H1 (cell line): ENCODE measurements at regions not wholly inside any gene's neighbourhood (a gene's known extent, or its start where the extent isn't known, plus 50 kb on each side); places are given as distances from the start of the nearest gene placed in this dataset.

Experiments
- CTCF ChIA-PET: fragments of 300-600 bp; sonication (Branson Sonifier 250); formaldehyde crosslinking; loops from one replicate; lab custom pipeline; 2021; ENCODE audit not compliant: partially characterized antibody; lab: Charles Lee
- POLR2A ChIA-PET: fragments of 300-600 bp; sonication (Branson Sonifier 250); formaldehyde crosslinking; loops from one replicate; lab custom pipeline; 2021; ENCODE audit warnings: inconsistent platforms; ENCODE audit not compliant: partially characterized antibody; lab: Charles Lee
- DNase-seq, 2 experiments: peaks; one replicate each; pipeline versions ENCODE4 v3.0.0 to v3.0.0-alpha.2; 2010 to 2022; ENCODE audit warnings: low spot score in 2 of 2, low read depth in 1 of 2, mixed read lengths in 1 of 2
- FAIRE-seq: peaks from 2 replicates; lab custom pipeline; 2011; peaks lifted over from hg19 to GRCh38; lab: Jason Lieb, UNC
- H2AFZ ChIP-seq: 2 replicates; pipeline ENCODE4 v1.8.1; 2012; ENCODE audit warnings: low read length, inconsistent platforms
- H2AK5ac ChIP-seq: 2 replicates; pipeline ENCODE4 v1.6.1; 2013; ENCODE audit warnings: low read depth, low read length
- H2BK120ac ChIP-seq: replicated peaks from 2 replicates; pipeline ENCODE3; 2013; ENCODE audit warnings: low read depth, low read length, inconsistent platforms
- H2BK12ac ChIP-seq: 2 replicates; pipeline ENCODE4 v1.6.1; 2013; ENCODE audit warnings: low read depth, low read length
- H2BK15ac ChIP-seq: 2 replicates; pipeline ENCODE4 v1.6.1; 2013; ENCODE audit warnings: low read length
- H2BK20ac ChIP-seq: 2 replicates; pipeline ENCODE4 v1.6.1; 2013; ENCODE audit warnings: low read length
- H2BK5ac ChIP-seq: 2 replicates; pipeline ENCODE4 v1.6.1; 2013; ENCODE audit warnings: low read depth, low read length
- H3K14ac ChIP-seq: 2 replicates; pipeline ENCODE4 v1.6.1; 2013; ENCODE audit warnings: inconsistent platforms; ENCODE audit not compliant: insufficient read length
- H3K18ac ChIP-seq: 2 replicates; pipeline ENCODE4 v1.6.1; 2013; ENCODE audit warnings: low read length; ENCODE audit errors: extremely low read depth
- H3K23ac ChIP-seq: 2 replicates; pipeline ENCODE4 v1.6.1; 2013; ENCODE audit warnings: inconsistent platforms; ENCODE audit not compliant: insufficient read length
- H3K23me2 ChIP-seq: 2 replicates; pipeline ENCODE4 v1.6.1; 2013; ENCODE audit warnings: low read depth, low read length
- H3K27ac ChIP-seq: 2 replicates; pipeline ENCODE4 v1.6.1; 2011; ENCODE audit warnings: low read depth, low read length, inconsistent platforms
- H3K27me3 ChIP-seq, 4 experiments: replicated peaks in 1 of 4; 1 replicate in 1 of 4; 2 replicates in 3 of 4; pipeline versions ENCODE4 v1.6.1 to v1.8.1; 2011 to 2013; ENCODE audit warnings: low read length in 3 of 4, mild to moderate bottlenecking in 3 of 4, inconsistent platforms in 2 of 4, mixed read lengths in 2 of 4, moderate library complexity in 1 of 4; ENCODE audit not compliant: control insufficient read depth in 3 of 4, insufficient read depth in 3 of 4; ENCODE audit errors: extremely low read depth in 1 of 4
- H3K36me3 ChIP-seq, 4 experiments: 2 replicates each; pipeline versions ENCODE4 v1.6.1 to v1.8.1; 2011 to 2013; ENCODE audit warnings: mild to moderate bottlenecking in 4 of 4, low read length in 3 of 4, moderate library complexity in 2 of 4, control low read depth in 1 of 4, inconsistent platforms in 1 of 4; ENCODE audit not compliant: insufficient read depth in 4 of 4, control insufficient read depth in 2 of 4
- H3K4ac ChIP-seq: replicated peaks from 2 replicates; pipeline ENCODE3; 2013; ENCODE audit warnings: low read length, low read depth, mixed read lengths, inconsistent platforms; ENCODE audit not compliant: insufficient read length
- H3K4me1 ChIP-seq, 4 experiments: replicated peaks in 1 of 4; 1 replicate in 1 of 4; 2 replicates in 3 of 4; pipeline versions ENCODE4 v1.6.1 to v1.8.1; 2011 to 2013; ENCODE audit warnings: low read length in 3 of 4, inconsistent platforms in 2 of 4, mixed read lengths in 1 of 4; ENCODE audit not compliant: insufficient read depth in 4 of 4, control insufficient read depth in 3 of 4
- H3K4me2 ChIP-seq, 2 experiments: 2 replicates each; pipeline versions ENCODE4 v1.6.1 to v1.8.1; 2011 to 2013; ENCODE audit warnings: low read depth in 2 of 2, low read length in 2 of 2, control low read depth in 1 of 2, inconsistent platforms in 1 of 2, mild to moderate bottlenecking in 1 of 2; ENCODE audit not compliant: insufficient read depth in 1 of 2
- H3K4me3 ChIP-seq, 4 experiments: fragments of 200-600, 300-600 bp in 1 of 4; sonication (generic), shearing (Covaris generic), sonication (Bioruptor Twin) in 1 of 4; 2 replicates each; pipeline versions ENCODE4 v1.5.1 to v1.8.1; 2011 to 2016; ENCODE audit warnings: low read length in 4 of 4, low read depth in 3 of 4, control low read depth in 2 of 4, inconsistent platforms in 2 of 4, mild to moderate bottlenecking in 2 of 4, mixed read lengths in 1 of 4, moderate library complexity in 1 of 4; ENCODE audit not compliant: insufficient read depth in 2 of 4; ENCODE audit errors: extremely low read depth in 1 of 4
- H3K56ac ChIP-seq: replicated peaks from 2 replicates; pipeline ENCODE3; 2013; ENCODE audit warnings: low read depth, mild to moderate bottlenecking, mixed read lengths, low read length, inconsistent platforms; ENCODE audit not compliant: insufficient read length
- H3K79me1 ChIP-seq: 2 replicates; pipeline ENCODE4 v1.6.1; 2013; ENCODE audit warnings: low read depth, low read length, control low read depth
- H3K79me2 ChIP-seq, 2 experiments: 2 replicates each; pipeline versions ENCODE4 v1.6.1 to v1.8.1; 2012 to 2013; ENCODE audit warnings: low read length in 2 of 2, mild to moderate bottlenecking in 2 of 2, inconsistent platforms in 1 of 2; ENCODE audit not compliant: insufficient read depth in 2 of 2, control insufficient read depth in 1 of 2
- H3K9ac ChIP-seq, 4 experiments: replicated peaks in 1 of 4; 1 replicate in 1 of 4; 2 replicates in 3 of 4; pipeline versions ENCODE4 v1.6.1 to v1.8.1; 2011 to 2013; ENCODE audit warnings: low read depth in 3 of 4, low read length in 3 of 4, control low read depth in 2 of 4, mild to moderate bottlenecking in 2 of 4, moderate library complexity in 2 of 4, inconsistent platforms in 1 of 4; ENCODE audit errors: extremely low read depth in 1 of 4
- H3K9me3 ChIP-seq, 2 experiments: 2 replicates each; pipeline versions ENCODE4 v1.6.1 to v1.8.1; 2012 to 2013; ENCODE audit warnings: mild to moderate bottlenecking in 2 of 2, moderate library complexity in 2 of 2, control low read depth in 1 of 2, inconsistent platforms in 1 of 2, low read depth in 1 of 2, low read length in 1 of 2, mixed read lengths in 1 of 2; ENCODE audit not compliant: insufficient read depth in 2 of 2
- H4K20me1 ChIP-seq, 2 experiments: replicated peaks in 1 of 2; 2 replicates each; pipeline versions ENCODE3 to v1.8.1; 2011 to 2013; ENCODE audit warnings: inconsistent platforms in 2 of 2, low read length in 2 of 2, mild to moderate bottlenecking in 1 of 2; ENCODE audit not compliant: insufficient read depth in 2 of 2, control insufficient read depth in 1 of 2
- H4K5ac ChIP-seq: 2 replicates; pipeline ENCODE4 v1.6.1; 2013; ENCODE audit warnings: low read length, low read depth, mixed read lengths, inconsistent platforms; ENCODE audit not compliant: insufficient read length
- H4K8ac ChIP-seq: 2 replicates; pipeline ENCODE4 v1.8.0; 2013; ENCODE audit warnings: mild to moderate bottlenecking, moderate library complexity, low read length, inconsistent platforms; ENCODE audit not compliant: insufficient read depth; ENCODE audit errors: extremely low read depth
- H4K91ac ChIP-seq: replicated peaks from 2 replicates; pipeline ENCODE3; 2013; ENCODE audit warnings: low read length, mixed read lengths, inconsistent platforms; ENCODE audit not compliant: insufficient read length
- ATF2 ChIP-seq: IDR thresholded peaks from 2 replicates; pipeline ENCODE4 v1.6.1; 2012; ENCODE audit warnings: low read length, inconsistent platforms
- BACH1 ChIP-seq: IDR thresholded peaks from 2 replicates; pipeline ENCODE4 v1.6.1; 2012; ENCODE audit warnings: low read length, improper control_type of control experiment
- CHD2 ChIP-seq: IDR thresholded peaks from 2 replicates; pipeline ENCODE4 v1.6.1; 2012; ENCODE audit warnings: low read length, improper control_type of control experiment
- EP300 ChIP-seq, 2 experiments: IDR thresholded peaks; 1 replicate in 1 of 2; 2 replicates in 1 of 2; pipeline ENCODE4 v1.6.1; 2011 to 2012; ENCODE audit warnings: low read depth in 2 of 2, low read length in 2 of 2, mild to moderate bottlenecking in 2 of 2, borderline replicate concordance in 1 of 2, inconsistent platforms in 1 of 2, moderate library complexity in 1 of 2
- FOSL1 ChIP-seq: IDR thresholded peaks from 2 replicates; pipeline ENCODE4 v1.6.1; 2011; ENCODE audit warnings: mild to moderate bottlenecking, low read depth, low read length, moderate library complexity; ENCODE audit not compliant: insufficient read depth
- HDAC2 ChIP-seq, 2 experiments: fragments of 300-600 bp in 1 of 2; sonication (generic) in 1 of 2; IDR thresholded peaks; 2 replicates each; pipeline ENCODE4 v1.6.1; 2011 to 2012; ENCODE audit warnings: low read depth in 2 of 2, low read length in 2 of 2, mild to moderate bottlenecking in 2 of 2, moderate library complexity in 2 of 2, borderline replicate concordance in 1 of 2, inconsistent platforms in 1 of 2
- KDM4A ChIP-seq: IDR thresholded peaks from one replicate; pipeline ENCODE4 v1.7.1; 2012; ENCODE audit warnings: low read depth, mild to moderate bottlenecking, moderate library complexity, low read length, inconsistent platforms; ENCODE audit not compliant: severe bottlenecking
- NANOG ChIP-seq: IDR thresholded peaks from 2 replicates; pipeline ENCODE4 v1.6.1; 2011; ENCODE audit warnings: low read length, low read depth, mild to moderate bottlenecking, inconsistent platforms; ENCODE audit not compliant: insufficient read depth, poor library complexity, severe bottlenecking
- NRF1 ChIP-seq: IDR thresholded peaks from 2 replicates; pipeline ENCODE4 v1.6.1; 2011; ENCODE audit warnings: mild to moderate bottlenecking, low read depth, low read length, improper control_type of control experiment
- SIN3A ChIP-seq, 2 experiments: IDR thresholded peaks in 1 of 2; conservative IDR thresholded peaks in 1 of 2; 2 replicates each; pipeline ENCODE4 v1.6.1; 2011 to 2012; ENCODE audit warnings: low read length in 2 of 2, improper control_type of control experiment in 1 of 2, low read depth in 1 of 2, mild to moderate bottlenecking in 1 of 2
- SP2 ChIP-seq: IDR thresholded peaks from 2 replicates; pipeline ENCODE4 v1.6.1; 2012; ENCODE audit warnings: mild to moderate bottlenecking, low read length, inconsistent platforms
- WGBS, 2 experiments: shearing (Covaris generic) in 1 of 2; methylation state at CpG; one replicate each; pipeline versions ENCODE4 v1.1.6 to v1.1.7; 2013 to 2015; ENCODE audit warnings: low lambda C conversion rate in 2 of 2, mixed read lengths in 2 of 2, inconsistent platforms in 1 of 2, low coverage in 1 of 2, missing lambda C conversion rate in 1 of 2; ENCODE audit not compliant: insufficient replicate concordance in 2 of 2, insufficient coverage in 1 of 2, insufficient read length in 1 of 2; ENCODE audit errors: extremely low coverage in 1 of 2, missing lambda C conversion rate in 1 of 2; 5-methylcytosine and 5-hydroxymethylcytosine counted together

- Histone ChIP-seq H3K9me3 (no peaks in the 10 kb centered on the region), H3K36me3 (no peaks in the 10 kb centered on the region), H3K4me1 (peaks cover 0 to 4% (median under 1%) of the 10 kb centered on the region in 4 experiments; a peak in 2 of 7 replicates), H3K9ac (no peak overlapping the region), H3K27ac (no peak overlapping the region), H4K5ac (no peak overlapping the region), H2BK5ac (no peak overlapping the region), H2AFZ (0 out of 2 replicates have a peak overlapping the region, but pooled peaks have one; percentile 22), H3K23ac (no peak overlapping the region), H2BK120ac (no peak overlapping the region), H3K18ac (no peak overlapping the region), H3K4me3 (no peak overlapping the region), H2BK15ac (0 out of 2 replicates have a peak overlapping the region, but pooled peaks have one; percentile 47), H2AK5ac (no peak overlapping the region), H2BK20ac (no peak overlapping the region), H3K23me2 (no peaks in the 10 kb centered on the region), H4K20me1 (no peaks in the 10 kb centered on the region), H3K27me3 (peaks cover 0 to 7% (median 2%) of the 10 kb centered on the region in 4 experiments; a peak in 3 of 7 replicates), H3K14ac (no peak overlapping the region), H3K79me1 (no peaks in the 10 kb centered on the region), H2BK12ac (no peak overlapping the region), H3K4ac (no peak overlapping the region), H3K79me2 (no peaks in the 10 kb centered on the region), H3K4me2 (no peak overlapping the region), H4K8ac (no peak overlapping the region), H4K91ac (no peak overlapping the region), H3K56ac (no peak overlapping the region)
- WGBS, 2 experiments = 82% methylated on average over 9 of the region's 9 CpGs; no CpG with 5 or more reads in 1 of the 2 experiments
- DNase-seq (no peak), FAIRE-seq (no peak)
- ChIA-PET POLR2A (interaction anchor here (1.3 kb wide), 1 partner anchor 10 kb away, joined by 3 read pairs; no protein-coding TSS in a partner anchor), CTCF (interaction anchor here (0.8 to 2.7 kb wide), 4 partner anchors 39 to 357 kb away, joined by 3 to 8 read pairs (median 3); no protein-coding TSS in a partner anchor)
- TF ChIP-seq SP2 (no peak), FOSL1 (no peak), CHD2 (no peak), HDAC2 (IDR thresholded peaks at IDR 0.05; ENCODE audit: borderline replicate concordance in 1 of 2, low read depth in 2 of 2, low read length in 2 of 2) (no peak), NRF1 (no peak), BACH1 (no peak), NANOG (no peak), KDM4A (no peak), ATF2 (no peak), EP300 (IDR thresholded peaks at IDR 0.05; ENCODE audit: borderline replicate concordance in 1 of 2, low read depth in 2 of 2, low read length in 2 of 2) (no peak), SIN3A (conservative IDR thresholded peaks at IDR 0.05 in 1 of 2, IDR thresholded peaks at IDR 0.05 in 1 of 2; ENCODE audit: low read depth in 1 of 2, low read length in 2 of 2) (no peak)
Observed at GRCh38 chr10:69750011-69750373, 51.7 kb upstream of the COL13A1 start.
